C4-2B (cell line): ENCODE measurements at regions not wholly inside any gene's neighbourhood (a gene's known extent, or its start where the extent isn't known, plus 50 kb on each side); places are given as distances from the start of the nearest gene placed in this dataset.

ENCODE experiments used
- CTCF ChIP-seq: fragments of 450-650 bp; conservative IDR thresholded peaks from 2 replicates; pipeline ENCODE4 v1.5.1; 2017; ENCODE audit warnings: mild to moderate bottlenecking
- ZFX ChIP-seq: fragments of 450-650 bp; IDR thresholded peaks from 2 replicates; pipeline ENCODE4 v1.6.1; 2017

- TF ChIP-seq CTCF: no peak
- TF ChIP-seq ZFX: no peak
Measured at GRCh38 chr7:33854801-33855350, 50.5 kb upstream of the BMPER start.
